A549 (cell line): ENCODE measurements at regions not wholly inside any gene's neighbourhood (a gene's known extent, or its start where the extent isn't known, plus 50 kb on each side); places are given as distances from the start of the nearest gene placed in this dataset.
"Not testable (repeated sequence)": the region's sequence is repeated elsewhere in the genome, so short reads cannot be mapped to it uniquely, and the experiment has no call there.

ENCODE experiments used
- ATAC-seq, 2 experiments: fragments of 200-7000 bp in 1 of 2; fragments of >200 bp in 1 of 2; cut with Nextera tagmentation in 1 of 2; cut with Tn5 transposase in 1 of 2; 3 replicates each; pipeline versions ENCODE4 v1.8.0 to v1.9.1; 2018 to 2020; ENCODE audit warnings: mild to moderate bottlenecking in 1 of 2, moderate library complexity in 1 of 2
- CTCF ChIA-PET: fragments of 300-600 bp; sonication (Branson Sonifier 250); formaldehyde crosslinking; extraction: SDS; loops from one replicate; lab custom pipeline; 2021; ENCODE audit warnings: antibody characterized with exemption, inconsistent platforms; lab: Yijun Ruan, JAX
- POLR2A ChIA-PET: fragments of 350-600 bp; formaldehyde crosslinking; extraction: SDS; loops from one replicate; lab custom pipeline; 2021; ENCODE audit warnings: antibody characterized with exemption, inconsistent platforms; lab: Yijun Ruan, JAX
- DNase-seq, 2 experiments: peaks; one replicate each; pipeline versions ENCODE4 v3.0.0 to v3.0.0-alpha.2; 2011 to 2016; ENCODE audit warnings: low read depth in 1 of 2, low spot score in 1 of 2
- FAIRE-seq: peaks from 2 replicates; lab custom pipeline; 2011; peaks lifted over from hg19 to GRCh38; lab: Jason Lieb, UNC
- H3K27ac ChIP-seq, 2 experiments: fragments of >200 bp; sonication (Bioruptor Twin); formaldehyde crosslinking; 3 replicates each; pipeline ENCODE4 v1.5.1; 2016 to 2017
- H3K4me1 ChIP-seq: fragments of >200 bp; sonication (Bioruptor Twin); formaldehyde crosslinking; 3 replicates; pipeline ENCODE4 v1.6.1; 2016
- H3K4me2 ChIP-seq: fragments of >200 bp; sonication (Bioruptor Twin); formaldehyde crosslinking; 3 replicates; pipeline ENCODE4 v1.6.1; 2016
- H3K4me3 ChIP-seq: fragments of >200 bp; sonication (Bioruptor Twin); formaldehyde crosslinking; 3 replicates; pipeline ENCODE4 v1.5.1; 2016
- H3K9me3 ChIP-seq: fragments of >200 bp; sonication (Bioruptor Twin); formaldehyde crosslinking; 3 replicates; pipeline ENCODE4 v1.6.1; 2016
- FOSL2 ChIP-seq, 2 experiments: fragments of 450-650 bp in 1 of 2; fragments of >200 bp in 1 of 2; sonication (Bioruptor Twin) in 1 of 2; formaldehyde crosslinking; IDR thresholded peaks; 2 replicates each; pipeline versions ENCODE4 v1.5.0 to v1.6.1; 2016 to 2020; ENCODE audit warnings: mild to moderate bottlenecking in 1 of 2, moderate library complexity in 1 of 2
- GATA3 ChIP-seq: IDR thresholded peaks from 2 replicates; pipeline ENCODE4 v1.6.1; 2012; ENCODE audit warnings: borderline replicate concordance
- HOXB5 ChIP-seq: fragments of 250-450 bp; sonication (Bioruptor Pico); IDR thresholded peaks from 2 replicates; pipeline ENCODE4 v1.5.0; 2020; ENCODE audit warnings: mild to moderate bottlenecking, moderate library complexity
- MAZ ChIP-seq: fragments of 150-350 bp; IDR thresholded peaks from 2 replicates; pipeline ENCODE4 v1.6.1; 2014; ENCODE audit warnings: antibody characterized with exemption, low read depth, low read length, borderline replicate concordance
- POLR2AphosphoS2 ChIP-seq: conservative IDR thresholded peaks from 2 replicates; pipeline ENCODE4 v1.6.1; 2012; ENCODE audit warnings: low read length, improper control_type of control experiment, inconsistent platforms
- RARB ChIP-seq: fragments of 250-450 bp; sonication (Bioruptor Pico); IDR thresholded peaks from 2 replicates; pipeline ENCODE4 v1.8.0; 2021; ENCODE audit warnings: mild to moderate bottlenecking, moderate library complexity
- RNF2 ChIP-seq: fragments of 200-600 bp; sonication (generic); IDR thresholded peaks from 2 replicates; pipeline ENCODE4 v1.6.1; 2016; ENCODE audit warnings: low read depth, mild to moderate bottlenecking, antibody characterized with exemption, moderate library complexity, borderline replicate concordance
- ZNF302 ChIP-seq: fragments of 250-450 bp; sonication (Bioruptor Pico); IDR thresholded peaks from 2 replicates; pipeline ENCODE4 v1.9.0; 2021; ENCODE audit warnings: inconsistent platforms, mild to moderate bottlenecking, moderate library complexity
- ZSCAN20 ChIP-seq: fragments of 250-450 bp; sonication (Bioruptor Pico); IDR thresholded peaks from 2 replicates; pipeline ENCODE4 v1.8.0; 2022; ENCODE audit warnings: mild to moderate bottlenecking, moderate library complexity
- WGBS: methylation state at CpG from one replicate; pipeline ENCODE4 v1.1.6; 2017; ENCODE audit errors: missing lambda C conversion rate; 5-methylcytosine and 5-hydroxymethylcytosine counted together
- TF ChIP-seq, protein P1 (sequence below): fragments of 150-350 bp; IDR thresholded peaks from 2 replicates; pipeline ENCODE4 v1.6.1; 2014; ENCODE audit warnings: low read depth, mild to moderate bottlenecking, low read length
- TF ChIP-seq, protein P2 (sequence below): IDR thresholded peaks from 2 replicates; pipeline ENCODE4 v1.6.1; 2012
- TF ChIP-seq, protein P3 (sequence below): fragments of 200-600 bp; sonication (generic); IDR thresholded peaks from 2 replicates; pipeline ENCODE4 v1.6.1; 2016; ENCODE audit warnings: antibody characterized with exemption, mild to moderate bottlenecking, moderate library complexity
- TF ChIP-seq, protein P4 (sequence below): IDR thresholded peaks from 2 replicates; pipeline ENCODE4 v1.6.1; 2012; ENCODE audit warnings: low read depth, borderline replicate concordance
- TF ChIP-seq, protein P5 (sequence below): fragments of 250-450 bp; sonication (Bioruptor Pico); IDR thresholded peaks from 2 replicates; pipeline ENCODE4 v1.5.0; 2021; ENCODE audit warnings: mild to moderate bottlenecking, moderate library complexity, borderline replicate concordance

DNA sequence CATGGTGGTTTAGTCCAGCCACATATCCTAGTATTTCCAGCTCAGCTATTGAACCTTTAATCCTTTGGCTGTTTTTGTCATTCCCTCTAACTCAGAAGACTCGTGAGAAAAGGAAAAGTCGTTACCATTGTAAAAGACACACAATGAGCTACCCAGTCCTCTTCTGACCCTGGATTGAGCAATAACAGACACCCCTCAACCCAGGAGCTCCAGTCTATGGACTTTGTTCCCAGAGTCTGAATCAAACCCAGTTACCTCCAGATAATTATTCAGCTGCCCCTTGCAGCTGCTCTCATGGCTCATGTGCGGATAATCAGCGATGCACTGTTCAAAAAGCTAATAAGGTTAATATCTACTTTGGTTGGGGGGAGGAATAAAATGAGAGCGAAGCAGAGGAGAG is 402.4 kb downstream of the BTG1 start:
- no peak for ATAC-seq

DNA sequence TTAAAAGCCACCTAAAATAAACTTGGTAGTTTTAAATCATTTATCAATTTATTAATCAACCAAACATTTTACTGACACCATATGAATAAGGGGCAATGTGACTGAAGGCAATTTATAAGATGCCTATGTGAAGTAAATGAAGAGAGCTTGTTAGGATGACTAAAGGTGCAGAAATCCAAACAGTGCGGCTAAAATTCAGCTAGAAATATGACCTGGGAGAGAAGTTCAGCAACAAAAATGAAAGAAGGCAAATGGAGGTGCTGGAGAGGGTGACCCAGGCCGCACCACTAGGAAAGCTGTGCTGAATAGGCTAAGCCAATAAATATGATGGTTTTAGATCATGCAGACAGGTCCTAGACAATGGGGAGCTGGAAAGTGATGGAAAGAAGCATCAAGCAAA is 403.7 kb downstream of the BTG1 start:
- WGBS: 43% methylated on average over 2 of the region's 2 CpGs
- no peak for ATAC-seq

More for the DNA sequence above, 402.4 kb downstream of the BTG1 start:
- FAIRE-seq (no peak), DNase-seq (no peak)
- Histone ChIP-seq H3K4me1 (no peaks in the 10 kb centered on the region), H3K9me3 (no peaks in the 10 kb centered on the region), H3K4me3 (no peak overlapping the region), H3K4me2 (no peak overlapping the region), H3K27ac (no peak overlapping the region)
- ChIA-PET POLR2A (no interaction called here), CTCF (interaction anchor here (1.3 kb wide), 1 partner anchor 907 kb away, joined by 3 read pairs; no protein-coding TSS in a partner anchor)
- TF ChIP-seq, protein P1, sequence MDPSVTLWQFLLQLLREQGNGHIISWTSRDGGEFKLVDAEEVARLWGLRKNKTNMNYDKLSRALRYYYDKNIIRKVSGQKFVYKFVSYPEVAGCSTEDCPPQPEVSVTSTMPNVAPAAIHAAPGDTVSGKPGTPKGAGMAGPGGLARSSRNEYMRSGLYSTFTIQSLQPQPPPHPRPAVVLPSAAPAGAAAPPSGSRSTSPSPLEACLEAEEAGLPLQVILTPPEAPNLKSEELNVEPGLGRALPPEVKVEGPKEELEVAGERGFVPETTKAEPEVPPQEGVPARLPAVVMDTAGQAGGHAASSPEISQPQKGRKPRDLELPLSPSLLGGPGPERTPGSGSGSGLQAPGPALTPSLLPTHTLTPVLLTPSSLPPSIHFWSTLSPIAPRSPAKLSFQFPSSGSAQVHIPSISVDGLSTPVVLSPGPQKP: no peak
- TF ChIP-seq, protein P2, sequence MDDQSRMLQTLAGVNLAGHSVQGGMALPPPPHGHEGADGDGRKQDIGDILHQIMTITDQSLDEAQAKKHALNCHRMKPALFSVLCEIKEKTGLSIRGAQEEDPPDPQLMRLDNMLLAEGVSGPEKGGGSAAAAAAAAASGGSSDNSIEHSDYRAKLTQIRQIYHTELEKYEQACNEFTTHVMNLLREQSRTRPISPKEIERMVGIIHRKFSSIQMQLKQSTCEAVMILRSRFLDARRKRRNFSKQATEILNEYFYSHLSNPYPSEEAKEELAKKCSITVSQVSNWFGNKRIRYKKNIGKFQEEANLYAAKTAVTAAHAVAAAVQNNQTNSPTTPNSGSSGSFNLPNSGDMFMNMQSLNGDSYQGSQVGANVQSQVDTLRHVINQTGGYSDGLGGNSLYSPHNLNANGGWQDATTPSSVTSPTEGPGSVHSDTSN: no peak
- TF ChIP-seq HOXB5 (CRISPR knock-in tag): no peak
- TF ChIP-seq, protein P3, sequence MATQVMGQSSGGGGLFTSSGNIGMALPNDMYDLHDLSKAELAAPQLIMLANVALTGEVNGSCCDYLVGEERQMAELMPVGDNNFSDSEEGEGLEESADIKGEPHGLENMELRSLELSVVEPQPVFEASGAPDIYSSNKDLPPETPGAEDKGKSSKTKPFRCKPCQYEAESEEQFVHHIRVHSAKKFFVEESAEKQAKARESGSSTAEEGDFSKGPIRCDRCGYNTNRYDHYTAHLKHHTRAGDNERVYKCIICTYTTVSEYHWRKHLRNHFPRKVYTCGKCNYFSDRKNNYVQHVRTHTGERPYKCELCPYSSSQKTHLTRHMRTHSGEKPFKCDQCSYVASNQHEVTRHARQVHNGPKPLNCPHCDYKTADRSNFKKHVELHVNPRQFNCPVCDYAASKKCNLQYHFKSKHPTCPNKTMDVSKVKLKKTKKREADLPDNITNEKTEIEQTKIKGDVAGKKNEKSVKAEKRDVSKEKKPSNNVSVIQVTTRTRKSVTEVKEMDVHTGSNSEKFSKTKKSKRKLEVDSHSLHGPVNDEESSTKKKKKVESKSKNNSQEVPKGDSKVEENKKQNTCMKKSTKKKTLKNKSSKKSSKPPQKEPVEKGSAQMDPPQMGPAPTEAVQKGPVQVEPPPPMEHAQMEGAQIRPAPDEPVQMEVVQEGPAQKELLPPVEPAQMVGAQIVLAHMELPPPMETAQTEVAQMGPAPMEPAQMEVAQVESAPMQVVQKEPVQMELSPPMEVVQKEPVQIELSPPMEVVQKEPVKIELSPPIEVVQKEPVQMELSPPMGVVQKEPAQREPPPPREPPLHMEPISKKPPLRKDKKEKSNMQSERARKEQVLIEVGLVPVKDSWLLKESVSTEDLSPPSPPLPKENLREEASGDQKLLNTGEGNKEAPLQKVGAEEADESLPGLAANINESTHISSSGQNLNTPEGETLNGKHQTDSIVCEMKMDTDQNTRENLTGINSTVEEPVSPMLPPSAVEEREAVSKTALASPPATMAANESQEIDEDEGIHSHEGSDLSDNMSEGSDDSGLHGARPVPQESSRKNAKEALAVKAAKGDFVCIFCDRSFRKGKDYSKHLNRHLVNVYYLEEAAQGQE: no peak
- TF ChIP-seq POLR2AphosphoS2: no peak
- TF ChIP-seq RNF2: no peak
- 78% methylated on average over 5 of the region's 5 CpGs for WGBS

DNA sequence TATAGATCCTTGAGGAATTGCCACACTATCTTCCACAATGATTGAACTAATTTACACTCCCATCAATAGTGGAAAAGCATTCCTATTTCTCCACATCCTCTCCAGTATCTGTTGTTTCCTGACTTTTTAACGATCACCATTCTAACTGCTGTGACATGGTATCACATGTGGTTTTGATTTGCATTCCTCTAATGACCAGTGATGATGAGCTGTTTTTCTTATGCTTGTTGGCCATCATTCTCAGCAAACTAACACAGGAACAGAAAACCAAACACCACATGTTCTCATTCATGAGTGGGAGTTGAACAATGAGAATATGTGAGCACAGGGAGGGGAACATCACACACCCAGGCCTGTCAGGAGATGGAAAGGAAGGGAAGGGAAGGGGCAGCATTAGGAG is 411.8 kb downstream of the BTG1 start:
- H3K4me1 ChIP-seq, ATAC-seq, H3K4me3 ChIP-seq, FAIRE-seq, POLR2A ChIA-PET, H3K4me2 ChIP-seq, DNase-seq, CTCF ChIA-PET, H3K9me3 ChIP-seq, H3K27ac ChIP-seq: not testable (repeated sequence)
- 87% methylated on average over 1 of the region's 1 CpG for WGBS

More for the DNA sequence above, 403.7 kb downstream of the BTG1 start:
- no peaks in the 10 kb centered on the region for H3K9me3 ChIP-seq
- no peaks in the 10 kb centered on the region for H3K4me1 ChIP-seq
- no peak for DNase-seq
- no peak overlapping the region for H3K27ac ChIP-seq
- ChIA-PET POLR2A (no interaction called here), CTCF (no interaction called here)
- H3K4me3 ChIP-seq: no peak overlapping the region
- H3K4me2 ChIP-seq: no peak overlapping the region
- TF ChIP-seq MAZ (no peak), GATA3 (no peak), RARB (CRISPR knock-in tag) (no peak), ZNF302 (CRISPR knock-in tag) (no peak), ZSCAN20 (CRISPR knock-in tag) (no peak), FOSL2 (IDR thresholded peaks at IDR 0.05) (no peak), FOSL2 (CRISPR knock-in tag; IDR thresholded peaks at IDR 0.05) (no peak)
- TF ChIP-seq, protein P4, sequence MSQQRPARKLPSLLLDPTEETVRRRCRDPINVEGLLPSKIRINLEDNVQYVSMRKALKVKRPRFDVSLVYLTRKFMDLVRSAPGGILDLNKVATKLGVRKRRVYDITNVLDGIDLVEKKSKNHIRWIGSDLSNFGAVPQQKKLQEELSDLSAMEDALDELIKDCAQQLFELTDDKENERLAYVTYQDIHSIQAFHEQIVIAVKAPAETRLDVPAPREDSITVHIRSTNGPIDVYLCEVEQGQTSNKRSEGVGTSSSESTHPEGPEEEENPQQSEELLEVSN: no peak
- TF ChIP-seq, protein P5, sequence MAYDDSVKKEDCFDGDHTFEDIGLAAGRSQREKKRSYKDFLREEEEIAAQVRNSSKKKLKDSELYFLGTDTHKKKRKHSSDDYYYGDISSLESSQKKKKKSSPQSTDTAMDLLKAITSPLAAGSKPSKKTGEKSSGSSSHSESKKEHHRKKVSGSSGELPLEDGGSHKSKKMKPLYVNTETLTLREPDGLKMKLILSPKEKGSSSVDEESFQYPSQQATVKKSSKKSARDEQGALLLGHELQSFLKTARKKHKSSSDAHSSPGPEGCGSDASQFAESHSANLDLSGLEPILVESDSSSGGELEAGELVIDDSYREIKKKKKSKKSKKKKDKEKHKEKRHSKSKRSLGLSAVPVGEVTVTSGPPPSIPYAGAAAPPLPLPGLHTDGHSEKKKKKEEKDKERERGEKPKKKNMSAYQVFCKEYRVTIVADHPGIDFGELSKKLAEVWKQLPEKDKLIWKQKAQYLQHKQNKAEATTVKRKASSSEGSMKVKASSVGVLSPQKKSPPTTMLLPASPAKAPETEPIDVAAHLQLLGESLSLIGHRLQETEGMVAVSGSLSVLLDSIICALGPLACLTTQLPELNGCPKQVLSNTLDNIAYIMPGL (CRISPR knock-in tag): no peak
- peak; percentile 51 for FAIRE-seq
